Gastrocnemius medialis (tissue), 4 donors: ENCODE measurements at regions not wholly inside any gene's neighbourhood (a gene's known extent, or its start where the extent isn't known, plus 50 kb on each side); places are given as distances from the start of the nearest gene placed in this dataset.

ENCODE experiments used
- CTCF ChIP-seq, 5 experiments: fragments of 450-650 bp in 3 of 5; fragments of 200-600 bp in 2 of 5; sonication (generic) in 2 of 5; IDR thresholded peaks in 4 of 5; conservative IDR thresholded peaks in 1 of 5; 1 replicate in 4 of 5; 2 replicates in 1 of 5; pipeline ENCODE4 v1.5.1; 2016 to 2019; ENCODE audit warnings: antibody characterized with exemption in 5 of 5, mild to moderate bottlenecking in 3 of 5, moderate library complexity in 3 of 5
- POLR2A ChIP-seq, 2 donors: fragments of 450-650 bp; IDR thresholded peaks; one replicate each; pipeline ENCODE4 v1.6.1; 2017; ENCODE audit warnings: antibody characterized with exemption in 2 of 2, mild to moderate bottlenecking in 2 of 2, moderate library complexity in 2 of 2

GRCh38 chr16:54813778-54814177 is 116.9 kb upstream of the IRX5 start:
- TF ChIP-seq POLR2A (IDR thresholded peaks at IDR 0.05) (no peak), CTCF (IDR thresholded peaks at IDR 0.05 in 4 of 5, conservative IDR thresholded peaks at IDR 0.05 in 1 of 5) (no peak)
